ENCODE measurements at regions not wholly inside any gene's neighbourhood (a gene's known extent, or its start where the extent isn't known, plus 50 kb on each side); places are given as distances from the start of the nearest gene placed in this dataset.

DNA sequence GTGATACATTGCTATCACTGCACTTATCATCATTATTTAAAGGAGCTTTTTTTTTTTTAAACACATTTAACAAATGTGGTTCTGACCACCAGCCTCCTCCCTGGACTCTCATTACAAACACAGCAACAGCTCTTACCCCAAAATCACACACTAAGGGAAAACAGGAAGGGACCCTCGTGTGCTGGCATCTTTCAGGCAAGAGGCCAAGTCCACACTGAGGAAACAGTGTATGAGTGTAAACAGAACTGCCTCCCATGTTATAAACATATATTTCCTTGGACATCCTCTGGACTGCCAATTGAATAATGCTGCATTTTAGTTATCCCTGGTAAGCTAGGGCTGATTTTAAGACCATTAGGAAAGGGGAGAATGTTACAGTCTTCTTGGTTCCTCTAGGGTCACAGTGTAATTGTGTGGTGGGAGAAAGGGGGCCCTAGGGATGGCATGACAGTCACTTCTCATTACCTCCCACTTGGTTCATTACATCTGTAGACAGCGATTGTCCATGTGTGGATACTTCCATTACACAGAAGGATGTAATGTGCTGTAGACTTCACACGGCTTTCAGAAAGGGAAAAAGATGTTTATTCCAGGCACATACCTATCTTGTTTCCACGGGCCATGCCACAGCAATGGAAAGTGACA is 244.6 kb upstream of the TET2 start:
- H3K36me3 Mint-ChIP-seq (ENCODE audit: low read depth, unreplicated experiment) = no peaks in the 10 kb centered on the region
- no peaks in the 10 kb centered on the region for H3K4me1 Mint-ChIP-seq (ENCODE audit: unreplicated experiment)
- no peaks in the 10 kb centered on the region for H3K27me3 Mint-ChIP-seq (ENCODE audit: unreplicated experiment)
- no peak overlapping the region for H3K27ac Mint-ChIP-seq (ENCODE audit: unreplicated experiment)
- DNase-seq (ENCODE audit: low spot score) = no peak
- TF ChIP-seq CTCF (IDR thresholded peaks at IDR 0.05; ENCODE audit: unreplicated experiment) = no peak
- no peak overlapping the region for H3K4me3 Mint-ChIP-seq (ENCODE audit: unreplicated experiment)
- no peaks in the 10 kb centered on the region for H3K9me3 Mint-ChIP-seq (ENCODE audit: unreplicated experiment)

DNA sequence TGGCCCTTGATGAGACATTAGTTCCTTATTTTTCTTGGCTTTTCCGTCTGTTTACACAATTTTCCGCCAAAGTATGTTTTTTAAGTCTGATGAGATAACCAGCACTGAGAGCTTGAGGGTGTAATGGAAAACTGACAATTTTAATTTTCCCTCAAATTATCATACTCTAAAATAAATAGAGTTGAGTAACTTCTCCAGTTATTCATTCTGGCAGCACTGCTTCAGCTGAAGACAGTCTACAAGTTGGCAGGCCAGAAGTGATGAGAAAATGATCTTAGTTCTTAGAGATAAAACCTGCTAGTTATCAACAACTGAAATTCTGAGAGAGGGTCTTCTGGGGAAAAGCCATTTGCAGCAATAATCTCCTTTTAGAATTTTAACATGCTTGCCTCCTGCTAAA is 241.6 kb upstream of the TET2 start:
- Mint-ChIP-seq H3K27ac (ENCODE audit: unreplicated experiment) (no peak overlapping the region), H3K27me3 (ENCODE audit: unreplicated experiment) (no peaks in the 10 kb centered on the region), H3K9me3 (ENCODE audit: unreplicated experiment) (no peaks in the 10 kb centered on the region), H3K4me1 (ENCODE audit: unreplicated experiment) (no peaks in the 10 kb centered on the region), H3K36me3 (ENCODE audit: low read depth, unreplicated experiment) (no peaks in the 10 kb centered on the region), H3K4me3 (ENCODE audit: unreplicated experiment) (no peak overlapping the region)
- TF ChIP-seq CTCF (IDR thresholded peaks at IDR 0.05; ENCODE audit: unreplicated experiment) = no peak
- no peak for DNase-seq (ENCODE audit: low spot score)

DNA sequence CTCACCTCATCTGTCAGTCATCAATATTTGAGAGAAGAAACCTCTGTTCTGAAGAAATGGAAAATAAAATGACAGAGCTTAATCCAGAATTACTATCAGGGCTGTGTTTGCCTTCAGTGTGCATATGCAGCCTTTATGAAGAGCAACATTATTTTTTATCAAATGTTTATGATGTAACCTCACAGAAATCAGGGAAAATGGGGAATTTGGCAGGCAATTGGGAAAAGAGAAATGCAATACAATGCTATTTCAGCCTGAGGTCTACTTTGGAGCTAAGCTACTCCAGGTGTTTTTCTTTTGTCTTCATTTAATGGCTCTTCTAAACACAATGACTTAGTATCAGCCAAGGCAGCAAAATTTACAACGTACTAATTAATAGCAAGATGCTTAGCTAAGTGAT is 241.1 kb upstream of the TET2 start:
- Mint-ChIP-seq H3K4me3 (ENCODE audit: unreplicated experiment) (no peak overlapping the region), H3K27me3 (ENCODE audit: unreplicated experiment) (no peaks in the 10 kb centered on the region), H3K27ac (ENCODE audit: unreplicated experiment) (no peak overlapping the region), H3K4me1 (ENCODE audit: unreplicated experiment) (no peaks in the 10 kb centered on the region), H3K36me3 (ENCODE audit: low read depth, unreplicated experiment) (no peaks in the 10 kb centered on the region), H3K9me3 (ENCODE audit: unreplicated experiment) (no peaks in the 10 kb centered on the region)
- DNase-seq (ENCODE audit: low spot score) = no peak
- no peak for TF ChIP-seq CTCF (IDR thresholded peaks at IDR 0.05; ENCODE audit: unreplicated experiment)

DNA sequence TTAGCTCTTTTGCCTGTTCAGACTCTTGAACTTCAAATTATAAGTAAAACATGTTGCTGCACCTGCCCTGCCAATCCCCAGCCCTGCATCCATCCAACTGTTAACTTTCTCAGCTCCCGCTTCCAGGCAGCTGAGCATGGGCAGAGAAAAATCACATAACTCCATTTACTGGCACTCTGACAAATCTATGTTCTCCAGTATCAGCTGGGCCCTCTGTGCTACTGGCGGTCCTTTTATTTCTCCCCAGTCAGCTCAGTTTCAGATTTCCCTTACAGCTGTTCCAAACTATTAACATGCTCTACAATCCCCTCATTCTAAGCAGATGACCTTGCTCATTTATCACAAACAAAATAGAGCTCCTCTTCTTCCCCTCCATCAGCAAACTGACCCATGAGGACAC is 240.4 kb upstream of the TET2 start:
- TF ChIP-seq CTCF (IDR thresholded peaks at IDR 0.05; ENCODE audit: unreplicated experiment) = no peak
- H3K4me3 Mint-ChIP-seq (ENCODE audit: unreplicated experiment) = no peak overlapping the region
- H3K36me3 Mint-ChIP-seq (ENCODE audit: low read depth, unreplicated experiment) = no peaks in the 10 kb centered on the region
- DNase-seq (ENCODE audit: low spot score) = no peak
- H3K4me1 Mint-ChIP-seq (ENCODE audit: unreplicated experiment) = no peaks in the 10 kb centered on the region
- H3K9me3 Mint-ChIP-seq (ENCODE audit: unreplicated experiment) = no peaks in the 10 kb centered on the region
- no peak overlapping the region for H3K27ac Mint-ChIP-seq (ENCODE audit: unreplicated experiment)
- H3K27me3 Mint-ChIP-seq (ENCODE audit: unreplicated experiment) = no peaks in the 10 kb centered on the region

GRCh38 chr4:104907074-104907649 is 239.5 kb upstream of the TET2 start:
- Mint-ChIP-seq H3K4me1 (ENCODE audit: unreplicated experiment) (no peaks in the 10 kb centered on the region), H3K36me3 (ENCODE audit: low read depth, unreplicated experiment) (no peaks in the 10 kb centered on the region), H3K27ac (ENCODE audit: unreplicated experiment) (no peak overlapping the region), H3K27me3 (ENCODE audit: unreplicated experiment) (no peaks in the 10 kb centered on the region), H3K4me3 (ENCODE audit: unreplicated experiment) (no peak overlapping the region), H3K9me3 (ENCODE audit: unreplicated experiment) (no peaks in the 10 kb centered on the region)
- no peak for DNase-seq (ENCODE audit: low spot score)
- TF ChIP-seq CTCF (IDR thresholded peaks at IDR 0.05; ENCODE audit: unreplicated experiment) = no peak
